GM23338 (cell line): ENCODE measurements at regions not wholly inside any gene's neighbourhood (a gene's known extent, or its start where the extent isn't known, plus 50 kb on each side); places are given as distances from the start of the nearest gene placed in this dataset.

ENCODE experiments used
- ATAC-seq: fragments of 200-7000 bp; cut with Tn5 transposase; 3 replicates; pipeline ENCODE4 v1.9.1; 2020
- DNase-seq: peaks from one replicate; pipeline ENCODE4 v3.0.0-alpha.2; 2015; ENCODE audit warnings: low spot score
- H2AFZ ChIP-seq: fragments of 200-600 bp; sonication (generic); 2 replicates; pipeline ENCODE4 v1.8.0; 2016; ENCODE audit warnings: antibody characterized with exemption, mild to moderate bottlenecking, moderate library complexity
- H3F3A ChIP-seq: fragments of 200-600 bp; sonication (generic); replicated peaks from 2 replicates; pipeline ENCODE4 v1.8.0; 2017; ENCODE audit warnings: antibody characterized with exemption, mixed run types, low read depth
- H3K27ac ChIP-seq: fragments of 200-600 bp; sonication (generic); 2 replicates; pipeline ENCODE4 v1.6.1; 2016; ENCODE audit warnings: low read depth
- H3K27me3 ChIP-seq: fragments of 200-600 bp; sonication (generic); 2 replicates; pipeline ENCODE4 v1.8.0; 2016; ENCODE audit warnings: mild to moderate bottlenecking, mixed run types, moderate library complexity; ENCODE audit not compliant: insufficient read depth
- H3K36me3 ChIP-seq: fragments of 200-600 bp; sonication (generic); 2 replicates; pipeline ENCODE4 v1.8.0; 2016; ENCODE audit warnings: mild to moderate bottlenecking; ENCODE audit not compliant: insufficient read depth
- H3K4me1 ChIP-seq: fragments of 200-600 bp; sonication (generic); 2 replicates; pipeline ENCODE4 v1.8.0; 2016; ENCODE audit warnings: mild to moderate bottlenecking, moderate library complexity; ENCODE audit not compliant: insufficient read depth
- H3K4me2 ChIP-seq: fragments of 200-600 bp; sonication (generic); 2 replicates; pipeline ENCODE4 v1.7.1; 2017; ENCODE audit warnings: mixed run types
- H3K4me3 ChIP-seq: fragments of 200-600 bp; sonication (generic); 2 replicates; pipeline ENCODE4 v1.6.1; 2016; ENCODE audit warnings: mixed run types
- H3K79me2 ChIP-seq: fragments of 200-600 bp; sonication (generic); replicated peaks from 2 replicates; pipeline ENCODE4 v1.8.0; 2017; ENCODE audit warnings: mild to moderate bottlenecking; ENCODE audit not compliant: insufficient read depth
- H3K9me2 ChIP-seq: fragments of 200-600 bp; sonication (generic); 2 replicates; pipeline ENCODE4 v1.8.0; 2017; ENCODE audit not compliant: insufficient read depth
- H4K20me1 ChIP-seq: fragments of 200-600 bp; sonication (generic); replicated peaks from 2 replicates; pipeline ENCODE4 v1.8.0; 2017; ENCODE audit warnings: mild to moderate bottlenecking; ENCODE audit not compliant: insufficient read depth
- H3K27ac Mint-ChIP-seq: 2 replicates; pipeline ENCODE4 v1.8.0; 2020; ENCODE audit warnings: inconsistent platforms, mild to moderate bottlenecking, moderate library complexity, mixed read lengths
- H3K27me3 Mint-ChIP-seq: 3 replicates; pipeline ENCODE4 v1.8.0; 2022; ENCODE audit warnings: low read depth, mild to moderate bottlenecking, moderate library complexity, mixed read lengths, inconsistent platforms; ENCODE audit not compliant: insufficient read depth, poor library complexity
- H3K36me3 Mint-ChIP-seq: 3 replicates; pipeline ENCODE4 v1.8.0; 2021; ENCODE audit warnings: low read depth, mild to moderate bottlenecking, inconsistent platforms, moderate library complexity, mixed read lengths
- H3K4me1 Mint-ChIP-seq: 3 replicates; pipeline ENCODE4 v1.8.0; 2020; ENCODE audit warnings: mild to moderate bottlenecking, inconsistent platforms, mixed read lengths
- H3K4me3 Mint-ChIP-seq: 3 replicates; pipeline ENCODE4 v1.8.0; 2021; ENCODE audit warnings: moderate library complexity, mild to moderate bottlenecking, inconsistent platforms, mixed read lengths
- H3K9me3 Mint-ChIP-seq: 3 replicates; pipeline ENCODE4 v1.8.0; 2020; ENCODE audit warnings: moderate library complexity, mild to moderate bottlenecking, inconsistent platforms, mixed read lengths
- CREB1 ChIP-seq: fragments of 250-450 bp; sonication (Bioruptor Pico); IDR thresholded peaks from 2 replicates; pipeline ENCODE4 v1.5.0; 2020; ENCODE audit warnings: low read depth, mild to moderate bottlenecking, moderate library complexity
- EZH2 ChIP-seq: fragments of 200-600 bp; sonication (generic); IDR thresholded peaks from one replicate; pipeline ENCODE4 v1.8.0; 2017; ENCODE audit warnings: antibody characterized with exemption, mild to moderate bottlenecking, low read depth; ENCODE audit not compliant: unreplicated experiment
- EZH2phosphoT487 ChIP-seq: fragments of 200-600 bp; sonication (generic); IDR thresholded peaks from one replicate; pipeline ENCODE4 v1.8.1; 2018; ENCODE audit warnings: antibody characterized with exemption; ENCODE audit not compliant: unreplicated experiment
- NANOG ChIP-seq: IDR thresholded peaks from 2 replicates; pipeline ENCODE4 v1.6.1; 2016; ENCODE audit warnings: antibody characterized with exemption, borderline replicate concordance
- POLR2AphosphoS5 ChIP-seq: IDR thresholded peaks from 2 replicates; pipeline ENCODE4 v1.6.1; 2016; ENCODE audit warnings: antibody characterized with exemption, low read depth
- REST ChIP-seq: IDR thresholded peaks from one replicate; pipeline ENCODE4 v1.6.1; 2018; ENCODE audit warnings: antibody characterized with exemption; ENCODE audit not compliant: unreplicated experiment
- STAT1 ChIP-seq: IDR thresholded peaks from one replicate; pipeline ENCODE4 v1.6.1; 2016; ENCODE audit warnings: antibody characterized with exemption; ENCODE audit not compliant: unreplicated experiment
- ZNF114 ChIP-seq: fragments of 250-450 bp; sonication (Bioruptor Pico); IDR thresholded peaks from 2 replicates; pipeline ENCODE4 v1.5.0; 2020; ENCODE audit warnings: mild to moderate bottlenecking, moderate library complexity
- TF ChIP-seq, protein P1 (sequence below): fragments of 250-450 bp; sonication (Bioruptor Pico); IDR thresholded peaks from 2 replicates; pipeline ENCODE4 v1.5.0; 2020; ENCODE audit warnings: mild to moderate bottlenecking, moderate library complexity

- TF ChIP-seq, protein P1, sequence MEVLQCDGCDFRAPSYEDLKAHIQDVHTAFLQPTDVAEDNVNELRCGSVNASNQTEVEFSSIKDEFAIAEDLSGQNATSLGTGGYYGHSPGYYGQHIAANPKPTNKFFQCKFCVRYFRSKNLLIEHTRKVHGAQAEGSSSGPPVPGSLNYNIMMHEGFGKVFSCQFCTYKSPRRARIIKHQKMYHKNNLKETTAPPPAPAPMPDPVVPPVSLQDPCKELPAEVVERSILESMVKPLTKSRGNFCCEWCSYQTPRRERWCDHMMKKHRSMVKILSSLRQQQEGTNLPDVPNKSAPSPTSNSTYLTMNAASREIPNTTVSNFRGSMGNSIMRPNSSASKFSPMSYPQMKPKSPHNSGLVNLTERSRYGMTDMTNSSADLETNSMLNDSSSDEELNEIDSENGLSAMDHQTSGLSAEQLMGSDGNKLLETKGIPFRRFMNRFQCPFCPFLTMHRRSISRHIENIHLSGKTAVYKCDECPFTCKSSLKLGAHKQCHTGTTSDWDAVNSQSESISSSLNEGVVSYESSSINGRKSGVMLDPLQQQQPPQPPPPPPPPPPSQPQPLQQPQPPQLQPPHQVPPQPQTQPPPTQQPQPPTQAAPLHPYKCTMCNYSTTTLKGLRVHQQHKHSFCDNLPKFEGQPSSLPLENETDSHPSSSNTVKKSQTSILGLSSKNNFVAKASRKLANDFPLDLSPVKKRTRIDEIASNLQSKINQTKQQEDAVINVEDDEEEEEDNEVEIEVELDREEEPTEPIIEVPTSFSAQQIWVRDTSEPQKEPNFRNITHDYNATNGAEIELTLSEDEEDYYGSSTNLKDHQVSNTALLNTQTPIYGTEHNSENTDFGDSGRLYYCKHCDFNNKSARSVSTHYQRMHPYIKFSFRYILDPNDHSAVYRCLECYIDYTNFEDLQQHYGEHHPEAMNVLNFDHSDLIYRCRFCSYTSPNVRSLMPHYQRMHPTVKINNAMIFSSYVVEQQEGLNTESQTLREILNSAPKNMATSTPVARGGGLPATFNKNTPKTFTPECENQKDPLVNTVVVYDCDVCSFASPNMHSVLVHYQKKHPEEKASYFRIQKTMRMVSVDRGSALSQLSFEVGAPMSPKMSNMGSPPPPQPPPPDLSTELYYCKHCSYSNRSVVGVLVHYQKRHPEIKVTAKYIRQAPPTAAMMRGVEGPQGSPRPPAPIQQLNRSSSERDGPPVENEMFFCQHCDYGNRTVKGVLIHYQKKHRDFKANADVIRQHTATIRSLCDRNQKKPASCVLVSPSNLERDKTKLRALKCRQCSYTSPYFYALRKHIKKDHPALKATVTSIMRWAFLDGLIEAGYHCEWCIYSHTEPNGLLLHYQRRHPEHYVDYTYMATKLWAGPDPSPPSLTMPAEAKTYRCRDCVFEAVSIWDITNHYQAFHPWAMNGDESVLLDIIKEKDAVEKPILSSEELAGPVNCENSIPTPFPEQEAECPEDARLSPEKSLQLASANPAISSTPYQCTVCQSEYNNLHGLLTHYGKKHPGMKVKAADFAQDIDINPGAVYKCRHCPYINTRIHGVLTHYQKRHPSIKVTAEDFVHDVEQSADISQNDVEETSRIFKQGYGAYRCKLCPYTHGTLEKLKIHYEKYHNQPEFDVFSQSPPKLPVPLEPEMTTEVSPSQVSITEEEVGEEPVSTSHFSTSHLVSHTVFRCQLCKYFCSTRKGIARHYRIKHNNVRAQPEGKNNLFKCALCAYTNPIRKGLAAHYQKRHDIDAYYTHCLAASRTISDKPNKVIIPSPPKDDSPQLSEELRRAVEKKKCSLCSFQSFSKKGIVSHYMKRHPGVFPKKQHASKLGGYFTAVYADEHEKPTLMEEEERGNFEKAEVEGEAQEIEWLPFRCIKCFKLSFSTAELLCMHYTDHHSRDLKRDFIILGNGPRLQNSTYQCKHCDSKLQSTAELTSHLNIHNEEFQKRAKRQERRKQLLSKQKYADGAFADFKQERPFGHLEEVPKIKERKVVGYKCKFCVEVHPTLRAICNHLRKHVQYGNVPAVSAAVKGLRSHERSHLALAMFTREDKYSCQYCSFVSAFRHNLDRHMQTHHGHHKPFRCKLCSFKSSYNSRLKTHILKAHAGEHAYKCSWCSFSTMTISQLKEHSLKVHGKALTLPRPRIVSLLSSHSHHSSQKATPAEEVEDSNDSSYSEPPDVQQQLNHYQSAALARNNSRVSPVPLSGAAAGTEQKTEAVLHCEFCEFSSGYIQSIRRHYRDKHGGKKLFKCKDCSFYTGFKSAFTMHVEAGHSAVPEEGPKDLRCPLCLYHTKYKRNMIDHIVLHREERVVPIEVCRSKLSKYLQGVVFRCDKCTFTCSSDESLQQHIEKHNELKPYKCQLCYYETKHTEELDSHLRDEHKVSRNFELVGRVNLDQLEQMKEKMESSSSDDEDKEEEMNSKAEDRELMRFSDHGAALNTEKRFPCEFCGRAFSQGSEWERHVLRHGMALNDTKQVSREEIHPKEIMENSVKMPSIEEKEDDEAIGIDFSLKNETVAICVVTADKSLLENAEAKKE (CRISPR knock-in tag): no peak
- no peak for TF ChIP-seq EZH2phosphoT487
- TF ChIP-seq CREB1 (CRISPR knock-in tag): no peak
- no peak for TF ChIP-seq EZH2
- no peak for TF ChIP-seq NANOG
- no peak for TF ChIP-seq ZNF114 (CRISPR knock-in tag)
Observed at GRCh38 chr4:148954011-148954749, 512.0 kb upstream of the NR3C2 start (continued).

GRCh38 chr4:148951346-148951745 lies 509.1 kb upstream of the NR3C2 start:
- Mint-ChIP-seq H3K27ac (no peak overlapping the region), H3K36me3 (no peaks in the 10 kb centered on the region), H3K4me1 (peaks cover 14% of the 10 kb centered on the region), H3K9me3 (no peaks in the 10 kb centered on the region), H3K4me3 (no peak overlapping the region), H3K27me3 (no peaks in the 10 kb centered on the region)
- no peaks in the 10 kb centered on the region for H3F3A ChIP-seq
- no peak overlapping the region for H2AFZ ChIP-seq
- H3K36me3 ChIP-seq: no peaks in the 10 kb centered on the region
- no peaks in the 10 kb centered on the region for H3K27me3 ChIP-seq
- no peak overlapping the region for H3K27ac ChIP-seq
- no peaks in the 10 kb centered on the region for H3K79me2 ChIP-seq
- no peak for DNase-seq
- H3K4me3 ChIP-seq: no peak overlapping the region
- no peaks in the 10 kb centered on the region for H4K20me1 ChIP-seq
- no peak overlapping the region for H3K4me2 ChIP-seq
- ATAC-seq: no peak
- H3K4me1 ChIP-seq: peaks cover 6% of the 10 kb centered on the region; the same call in 1 of the 2 replicates
- no peaks in the 10 kb centered on the region for H3K9me2 ChIP-seq
- TF ChIP-seq EZH2 (no peak), CREB1 (CRISPR knock-in tag) (no peak), EZH2phosphoT487 (no peak), ZNF114 (CRISPR knock-in tag) (no peak), POLR2AphosphoS5 (no peak), REST (no peak), STAT1 (no peak)
